Left ventricle myocardium inferior (tissue), 1 donor: ENCODE measurements at regions not wholly inside any gene's neighbourhood (a gene's known extent, or its start where the extent isn't known, plus 50 kb on each side); places are given as distances from the start of the nearest gene placed in this dataset.
A peak's percentile ranks its signal among the peaks of the same experiment; 100 is the strongest.

ENCODE experiments used
- DNase-seq: peaks from one replicate; pipeline ENCODE4 v3.0.0-alpha.2; 2020
- H3K27ac ChIP-seq: fragments of 200-600 bp; replicated peaks from 2 replicates; pipeline ENCODE4 v1.8.0; 2021
- H3K27me3 ChIP-seq: fragments of 200-600 bp; 2 replicates; pipeline ENCODE4 v1.8.0; 2021; ENCODE audit warnings: low read depth
- H3K36me3 ChIP-seq: fragments of 200-600 bp; 2 replicates; pipeline ENCODE4 v1.8.0; 2021
- H3K4me1 ChIP-seq: fragments of 200-600 bp; 2 replicates; pipeline ENCODE4 v1.8.0; 2021
- H3K4me3 ChIP-seq: fragments of 200-600 bp; 2 replicates; pipeline ENCODE4 v1.8.0; 2021; ENCODE audit warnings: mild to moderate bottlenecking, moderate library complexity
- H3K9me3 ChIP-seq: fragments of 200-600 bp; replicated peaks from 2 replicates; pipeline ENCODE4 v1.8.0; 2021
- CTCF ChIP-seq: fragments of 200-600 bp; IDR thresholded peaks from 2 replicates; pipeline ENCODE4 v1.8.0; 2021; ENCODE audit warnings: antibody characterized with exemption, mild to moderate bottlenecking, borderline replicate concordance
- intact Hi-C: fragments of 100-400 bp; cut with micrococcal nuclease; formaldehyde crosslinking; loops from one replicate; pipeline ENCODE4 v1.11.0; 2022
- donor health status: DM: no; HTN: yes; CAD: no; lungs with severe emphysema.

- no peak for DNase-seq
- intact Hi-C loops = no loop called here
- no peaks in the 10 kb centered on the region for H3K9me3 ChIP-seq
- peak overlapping the region; percentile 40 for H3K27ac ChIP-seq
- H3K36me3 ChIP-seq = peaks cover 4% of the 10 kb centered on the region
- TF ChIP-seq CTCF = no peak
- H3K27me3 ChIP-seq = no peaks in the 10 kb centered on the region
- H3K4me3 ChIP-seq = no peak overlapping the region
- H3K4me1 ChIP-seq = peaks cover 48% of the 10 kb centered on the region
These were observed 106.2 kb downstream of the NIBAN1 start for GRCh38 chr1:184867866-184868689.

GRCh38 chr1:184866991-184867788 is 107.1 kb downstream of the NIBAN1 start:
- H3K27me3 ChIP-seq = no peaks in the 10 kb centered on the region
- no peak for TF ChIP-seq CTCF
- H3K9me3 ChIP-seq = no peaks in the 10 kb centered on the region
- intact Hi-C loops = no loop called here
- no peak for DNase-seq
- peaks cover 54% of the 10 kb centered on the region for H3K4me1 ChIP-seq
- H3K4me3 ChIP-seq = no peak overlapping the region
- peak overlapping the region; percentile 40 for H3K27ac ChIP-seq
- no peaks in the 10 kb centered on the region for H3K36me3 ChIP-seq

- Histone ChIP-seq H3K36me3 (no peaks in the 10 kb centered on the region), H3K4me1 (peaks cover 60% of the 10 kb centered on the region), H3K4me3 (no peak overlapping the region), H3K9me3 (no peaks in the 10 kb centered on the region), H3K27ac (peak overlapping the region; percentile 40), H3K27me3 (no peaks in the 10 kb centered on the region)
- no peak for TF ChIP-seq CTCF
- no peak for DNase-seq
- intact Hi-C loops = no loop called here
These were observed 107.7 kb downstream of the NIBAN1 start for GRCh38 chr1:184866586-184866985.

GRCh38 chr1:184865831-184866230 is 108.5 kb downstream of the NIBAN1 start:
- intact Hi-C loops = no loop called here
- Histone ChIP-seq H3K9me3 (no peaks in the 10 kb centered on the region), H3K27ac (no peak overlapping the region), H3K4me1 (peaks cover 67% of the 10 kb centered on the region), H3K27me3 (no peaks in the 10 kb centered on the region), H3K4me3 (no peak overlapping the region), H3K36me3 (no peaks in the 10 kb centered on the region)
- no peak for TF ChIP-seq CTCF
- no peak for DNase-seq

GRCh38 chr1:184861755-184862336 is 107.2 kb upstream of the EDEM3 start:
- Histone ChIP-seq H3K27me3 (no peaks in the 10 kb centered on the region), H3K9me3 (no peaks in the 10 kb centered on the region), H3K4me3 (no peak overlapping the region), H3K36me3 (no peaks in the 10 kb centered on the region), H3K4me1 (peaks cover 67% of the 10 kb centered on the region), H3K27ac (peak overlapping the region; percentile 52)
- no peak for DNase-seq
- intact Hi-C loops = no loop called here
- no peak for TF ChIP-seq CTCF
